ENCODE measurements at regions not wholly inside any gene's neighbourhood (a gene's known extent, or its start where the extent isn't known, plus 50 kb on each side); places are given as distances from the start of the nearest gene placed in this dataset.

DNA sequence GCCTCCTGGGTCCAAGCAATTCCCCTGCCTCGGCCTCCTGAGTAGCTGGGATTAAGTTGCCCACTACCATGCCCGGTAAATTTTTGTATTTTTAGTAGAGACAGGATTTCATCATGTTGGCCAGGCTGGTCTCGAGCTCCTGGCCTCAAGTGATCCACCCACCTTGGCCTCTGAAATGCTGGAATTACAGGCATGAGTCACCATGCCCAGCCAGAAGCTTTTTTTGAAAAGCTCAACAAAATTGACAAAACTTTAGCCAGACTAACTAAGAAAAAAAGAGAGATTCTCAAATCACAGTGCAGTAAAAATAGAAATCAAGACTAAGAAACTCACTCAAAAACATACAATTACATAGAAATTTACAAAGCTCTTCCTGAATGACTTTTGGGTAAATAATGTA is 420.6 kb downstream of the COL12A1 start:
- DNase-seq (ENCODE audit: low read depth in 3 of 3, low spot score in 2 of 3): no peak

DNA sequence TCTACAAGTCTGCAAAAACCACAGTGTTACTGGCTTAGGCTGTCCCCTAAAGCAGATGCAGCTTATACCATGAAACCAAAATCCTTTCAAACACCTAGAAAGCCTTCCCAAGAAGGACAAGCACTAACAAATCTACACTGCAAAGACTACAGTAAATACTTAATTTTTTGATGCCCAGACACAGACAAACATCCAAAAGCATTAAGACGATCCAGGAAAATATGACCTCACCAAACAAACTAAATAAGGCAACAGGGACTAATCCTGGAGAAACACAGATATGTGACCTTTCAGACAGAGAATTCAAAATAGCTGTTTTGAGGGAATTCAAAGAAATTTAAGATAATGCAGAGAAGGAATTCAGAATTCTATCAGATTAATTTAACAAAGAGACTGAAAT is 423.5 kb downstream of the COL12A1 start:
- DNase-seq (ENCODE audit: low read depth in 3 of 3, low spot score in 2 of 3): no peak

DNA sequence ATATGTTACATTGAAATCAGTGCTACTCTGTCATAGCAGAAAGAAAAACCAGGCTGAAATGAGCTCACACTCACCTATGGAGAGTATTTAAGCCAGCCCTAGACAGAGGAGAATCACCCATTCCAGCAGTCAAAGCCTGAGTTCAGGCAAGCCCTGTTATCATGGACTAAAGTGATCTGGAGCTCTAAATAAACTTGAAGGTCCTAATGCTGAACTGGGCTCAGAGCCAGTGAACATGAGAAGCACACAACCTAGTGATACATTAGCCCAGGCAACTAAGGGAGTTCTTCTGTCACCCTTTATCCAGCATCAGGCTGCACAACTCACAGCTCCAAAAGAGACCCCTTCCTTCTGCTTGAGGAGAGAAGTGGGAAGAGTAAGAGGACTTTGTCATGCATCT is 425.0 kb downstream of the COL12A1 start:
- DNase-seq (ENCODE audit: low read depth in 3 of 3, low spot score in 2 of 3): no peak

DNA sequence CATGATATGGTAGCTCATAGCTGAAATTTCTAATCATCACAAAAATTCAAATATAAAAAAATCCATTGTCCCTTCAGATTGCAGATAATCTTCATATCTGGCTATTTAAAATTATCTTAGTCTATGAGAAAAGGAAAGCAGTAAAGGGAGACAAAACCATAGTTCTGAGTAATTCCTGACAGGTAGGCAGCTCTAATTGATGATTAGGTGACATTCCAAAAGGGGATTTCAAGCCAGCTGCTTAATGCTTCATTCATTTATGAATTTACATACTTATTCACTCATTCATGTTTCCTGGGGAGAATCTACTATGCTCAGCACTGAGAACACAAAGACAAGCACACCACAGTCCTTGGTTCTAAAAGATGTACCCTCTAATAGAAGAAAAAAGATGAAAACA is 437.1 kb downstream of the COL12A1 start:
- no peak for DNase-seq (ENCODE audit: low read depth in 3 of 3, low spot score in 2 of 3)

DNA sequence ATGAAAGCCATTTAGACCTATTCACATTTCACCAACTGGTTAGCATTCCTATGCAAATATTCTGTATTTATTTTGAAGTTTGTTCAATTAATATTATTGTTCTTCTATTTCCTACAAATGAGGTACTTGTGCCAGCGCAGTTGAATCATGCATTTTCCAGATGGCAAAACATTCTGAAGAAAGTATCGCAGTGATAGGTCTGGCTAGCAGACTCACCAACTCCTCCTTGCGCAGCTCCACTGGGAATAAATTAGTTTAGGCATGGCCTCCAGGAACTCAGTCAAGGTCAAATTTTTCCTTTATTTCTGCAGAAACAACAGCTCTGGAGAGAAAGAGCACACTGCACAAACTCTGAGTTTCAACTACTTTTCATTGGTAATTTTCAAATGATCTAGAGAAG is 437.7 kb downstream of the COL12A1 start:
- DNase-seq (ENCODE audit: low read depth in 3 of 3, low spot score in 2 of 3): no peak

DNA sequence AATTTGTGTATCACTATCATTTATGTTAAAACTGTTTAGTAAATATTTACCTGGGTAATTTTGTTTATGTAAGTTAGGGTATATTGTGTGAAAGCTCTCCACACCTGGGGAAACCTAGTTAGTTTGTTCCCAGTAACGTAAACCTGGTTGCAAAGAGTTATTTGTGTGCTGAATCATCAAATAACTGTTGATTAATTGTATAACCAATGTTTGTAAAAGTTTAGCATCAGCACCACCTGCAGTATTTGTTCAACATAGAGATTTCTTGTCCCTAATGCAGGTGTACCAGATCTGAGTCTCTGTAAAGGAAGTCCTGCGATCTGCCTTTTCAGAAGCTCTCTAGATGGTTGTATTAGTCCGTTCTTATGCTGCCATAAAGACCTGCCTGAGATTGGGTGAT is 440.4 kb downstream of the COL12A1 start:
- DNase-seq (ENCODE audit: low read depth in 3 of 3, low spot score in 2 of 3): no peak

DNA sequence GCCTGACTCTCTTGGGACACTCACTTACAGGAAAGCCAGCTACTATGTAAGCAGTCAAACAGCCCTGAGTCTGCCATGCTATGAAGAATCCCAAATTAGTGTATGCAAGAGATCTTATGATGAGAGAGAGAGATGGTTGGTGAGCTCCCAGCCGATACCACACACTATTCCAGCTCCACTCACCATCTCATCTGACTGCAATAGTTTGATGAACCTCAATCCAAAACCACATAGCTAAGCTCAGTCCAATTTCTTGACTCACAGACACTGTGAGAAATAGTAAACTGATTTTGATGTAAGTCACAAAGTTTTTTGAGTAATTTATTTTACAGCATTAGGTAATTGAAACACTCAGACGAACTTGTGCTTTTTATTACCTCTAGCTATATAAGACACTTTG is 441.4 kb downstream of the COL12A1 start:
- DNase-seq (ENCODE audit: low read depth in 3 of 3, low spot score in 2 of 3): no peak

DNA sequence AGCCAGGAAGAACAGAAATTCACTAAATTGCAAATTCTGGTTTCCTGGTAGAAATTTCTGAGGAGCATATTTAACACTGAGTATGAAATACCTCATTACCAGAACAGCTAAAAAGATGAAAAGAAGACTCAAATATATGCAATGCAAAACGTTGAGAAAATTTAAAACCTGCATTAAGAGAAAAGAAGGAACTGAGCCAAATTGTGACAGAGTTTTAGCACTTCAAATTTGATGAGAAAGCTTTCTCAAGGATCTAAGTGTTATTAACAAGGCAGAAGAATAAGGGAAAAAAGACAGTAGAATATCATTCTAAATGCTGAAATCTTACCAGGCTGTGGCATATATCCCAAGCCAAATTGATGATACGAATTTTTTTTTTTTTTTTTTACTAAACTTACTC is 443.0 kb downstream of the COL12A1 start:
- DNase-seq (ENCODE audit: low read depth in 3 of 3, low spot score in 2 of 3): no peak

DNA sequence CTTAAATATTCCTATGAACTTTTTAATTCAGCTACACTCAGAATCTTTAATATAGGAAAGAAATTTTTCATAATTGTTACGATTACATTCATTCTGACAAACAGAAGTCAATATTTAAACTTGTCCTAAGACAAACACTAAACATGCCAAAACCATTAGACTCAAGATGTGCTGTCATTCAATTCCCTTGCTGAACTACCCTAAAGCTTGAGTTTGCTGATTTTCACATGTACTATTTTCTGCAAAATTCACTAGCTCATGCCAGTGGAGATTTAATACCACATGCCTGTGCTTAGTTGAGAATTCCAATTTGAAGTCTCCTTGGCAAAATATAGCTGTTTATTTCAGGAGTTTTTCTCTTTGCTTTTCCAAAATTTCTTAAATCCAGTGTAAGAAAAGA is 448.0 kb downstream of the COL12A1 start:
- no peak for DNase-seq (ENCODE audit: low read depth in 3 of 3, low spot score in 2 of 3)

DNA sequence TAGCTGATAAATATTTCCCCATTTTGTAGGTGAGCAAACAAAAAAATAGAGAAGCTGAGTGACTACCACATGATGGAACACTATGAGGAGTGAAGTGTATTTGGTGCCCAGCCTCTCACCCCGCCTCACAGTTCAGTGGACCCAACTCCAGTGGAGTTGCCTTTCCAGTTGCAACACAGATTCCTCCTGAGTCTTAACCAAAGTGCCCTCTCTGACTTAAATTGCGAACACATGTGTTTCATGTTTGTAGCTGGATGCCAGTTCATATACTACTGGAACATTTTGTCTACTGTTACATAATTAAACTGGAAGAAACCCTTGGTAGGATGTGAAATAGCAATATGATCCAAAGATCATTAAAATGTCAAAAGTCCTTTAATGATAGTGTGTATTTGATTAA is 448.9 kb downstream of the COL12A1 start:
- no peak for DNase-seq (ENCODE audit: low read depth in 3 of 3, low spot score in 2 of 3)

DNA sequence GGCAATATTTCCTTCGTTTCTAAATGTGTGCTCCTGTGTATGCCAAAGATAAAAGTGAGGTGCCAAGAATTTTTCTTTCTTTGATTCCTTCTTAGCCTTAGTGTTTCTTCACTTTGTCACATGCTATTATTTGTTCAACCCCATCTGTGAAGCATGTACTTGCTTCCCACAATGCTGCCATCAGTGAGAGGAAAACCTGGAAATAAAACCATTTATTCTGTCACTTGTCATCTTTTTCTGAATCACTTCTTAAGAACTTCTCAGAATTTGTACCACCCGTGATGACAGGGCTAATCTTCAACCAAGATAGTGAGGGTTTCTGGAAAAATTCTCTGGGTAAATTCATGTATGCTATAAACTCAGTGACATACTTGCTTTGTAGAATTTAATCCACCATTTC is 450.1 kb downstream of the COL12A1 start:
- no peak for DNase-seq (ENCODE audit: low read depth in 3 of 3, low spot score in 2 of 3)

DNA sequence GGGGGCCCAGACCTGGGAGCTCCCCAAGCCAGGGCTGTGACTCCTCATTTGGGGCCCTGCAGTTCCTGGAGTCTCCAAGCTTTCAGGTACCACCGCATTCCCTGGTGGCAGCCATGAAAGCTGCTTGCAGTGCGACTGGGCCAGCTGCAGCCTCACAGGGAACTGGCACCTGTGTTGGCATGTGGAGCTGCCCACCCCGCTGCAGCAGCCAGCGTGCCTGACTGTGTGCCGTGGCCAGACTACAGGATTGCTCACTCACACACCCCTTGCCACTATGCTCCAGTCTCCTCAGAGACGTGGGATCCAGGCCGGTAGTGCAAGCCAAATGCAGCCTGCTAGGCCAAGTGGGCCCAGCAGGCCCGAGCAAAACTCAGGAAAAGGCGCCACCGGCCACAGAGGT is 450.7 kb downstream of the COL12A1 start:
- no peak for DNase-seq (ENCODE audit: low read depth in 3 of 3, low spot score in 2 of 3)

DNA sequence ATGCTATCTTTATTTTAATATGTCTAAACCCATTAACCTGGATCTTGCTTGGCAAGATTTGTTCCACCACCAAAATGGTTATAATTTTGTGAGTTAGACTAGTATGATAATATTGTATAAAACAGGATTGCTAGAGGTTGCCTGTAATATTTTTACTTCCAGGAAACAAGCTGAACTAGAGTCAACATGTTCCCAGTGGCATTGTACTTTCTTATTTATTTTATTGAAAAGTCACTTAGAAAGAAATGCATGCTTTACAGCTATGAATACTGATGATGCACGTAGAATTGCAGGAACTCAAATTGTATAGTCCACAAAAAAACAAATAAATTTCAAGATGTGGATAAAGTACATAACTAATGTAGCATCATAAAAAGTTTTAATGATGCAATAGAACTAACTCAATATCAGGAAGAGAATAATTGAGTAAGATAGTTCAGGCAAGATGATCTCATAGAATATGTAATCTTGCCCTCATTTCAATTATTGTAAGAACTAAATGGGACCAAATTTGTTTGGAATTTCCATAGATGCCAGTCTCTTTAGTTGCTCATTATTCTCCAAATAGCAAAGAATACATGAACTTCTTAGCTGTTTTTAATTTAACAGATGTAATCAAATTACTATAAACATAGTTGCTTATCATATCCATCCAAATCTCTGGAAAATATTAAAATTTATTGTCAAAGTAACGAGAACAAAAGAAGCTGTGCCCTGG is 451.8 kb downstream of the COL12A1 start:
- no peak for DNase-seq (ENCODE audit: low read depth in 3 of 3, low spot score in 2 of 3)

DNA sequence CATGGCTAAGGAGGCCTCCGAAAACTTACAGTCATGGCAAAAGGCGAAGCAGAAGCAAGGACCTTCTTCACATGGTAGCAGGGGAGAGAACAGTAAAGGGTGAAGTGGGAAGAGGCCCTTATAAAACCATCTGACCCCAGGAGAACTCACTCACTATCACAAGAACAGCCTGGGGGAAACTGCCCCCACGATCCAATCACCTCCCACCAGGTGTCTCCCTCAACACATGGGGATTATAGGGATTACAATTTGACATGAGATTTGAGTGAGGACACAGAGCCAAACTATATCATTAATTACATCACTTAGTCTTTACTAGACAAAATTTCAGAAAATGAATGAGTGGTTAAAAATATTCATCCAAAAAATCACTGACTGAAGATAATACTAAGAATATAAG is 453.6 kb downstream of the COL12A1 start:
- no peak for DNase-seq (ENCODE audit: low read depth in 3 of 3, low spot score in 2 of 3)

DNA sequence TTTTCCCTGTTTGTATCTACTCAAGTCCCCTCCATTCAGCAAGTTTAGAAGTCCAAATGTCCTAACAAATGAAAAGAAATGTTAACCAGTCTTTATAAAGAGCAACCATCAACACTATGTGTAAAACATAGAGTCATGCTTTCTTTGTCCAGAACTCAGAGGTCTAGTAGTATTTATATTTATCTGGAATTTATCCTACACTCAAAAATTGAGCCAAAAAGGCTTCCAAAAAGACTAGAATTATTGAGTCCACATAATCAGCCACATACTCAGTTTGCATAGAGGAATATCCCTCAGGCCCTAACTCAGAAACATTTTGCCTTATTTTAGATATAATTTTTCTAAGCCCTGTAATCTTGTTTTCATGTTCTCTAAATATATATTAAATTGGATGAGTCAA is 455.0 kb downstream of the COL12A1 start:
- DNase-seq (ENCODE audit: low read depth in 3 of 3, low spot score in 2 of 3): no peak

DNA sequence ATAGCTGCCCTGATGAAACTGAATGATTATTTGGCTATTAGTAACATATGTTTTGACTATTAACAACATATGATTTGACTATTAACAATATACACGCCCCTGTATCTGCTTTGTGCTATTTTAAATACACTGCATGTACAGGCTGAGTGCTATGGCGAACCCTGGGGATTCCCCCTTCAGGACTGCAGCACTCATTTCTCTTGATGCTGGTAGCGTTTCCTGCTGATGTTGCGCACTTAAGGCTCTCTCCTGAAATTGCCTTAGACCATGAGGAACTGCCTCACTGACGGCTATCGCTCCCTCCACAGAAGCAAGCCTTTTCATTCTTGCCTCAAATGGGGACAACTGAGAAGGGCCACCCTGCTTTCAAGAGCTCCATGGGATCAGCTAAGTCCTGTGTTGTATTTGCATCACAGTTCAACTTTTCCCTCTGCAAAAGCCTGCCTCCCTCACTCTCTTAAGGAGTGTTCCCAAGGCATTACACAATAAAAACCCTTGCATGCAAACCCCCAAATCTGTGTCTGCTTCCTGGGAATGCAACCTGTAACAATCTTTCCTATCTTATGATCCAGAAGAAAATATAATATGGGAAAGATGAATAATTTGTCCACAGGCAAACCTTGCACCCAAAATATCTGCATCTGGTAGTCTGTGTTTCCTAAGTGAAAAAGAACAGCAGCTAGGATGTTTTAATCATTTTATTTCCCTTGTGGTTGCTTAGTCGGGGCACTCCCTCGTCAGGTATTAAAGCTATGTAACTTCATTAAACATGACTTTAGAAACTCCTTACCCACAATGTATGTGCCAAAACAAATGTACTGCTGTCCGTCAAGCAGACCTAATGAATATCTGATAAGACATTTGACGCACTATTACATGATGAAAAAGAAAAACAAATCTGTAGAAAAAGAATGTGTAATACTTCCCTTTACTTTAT is 456.4 kb downstream of the COL12A1 start:
- no peak for DNase-seq (ENCODE audit: low read depth in 3 of 3, low spot score in 2 of 3)

DNA sequence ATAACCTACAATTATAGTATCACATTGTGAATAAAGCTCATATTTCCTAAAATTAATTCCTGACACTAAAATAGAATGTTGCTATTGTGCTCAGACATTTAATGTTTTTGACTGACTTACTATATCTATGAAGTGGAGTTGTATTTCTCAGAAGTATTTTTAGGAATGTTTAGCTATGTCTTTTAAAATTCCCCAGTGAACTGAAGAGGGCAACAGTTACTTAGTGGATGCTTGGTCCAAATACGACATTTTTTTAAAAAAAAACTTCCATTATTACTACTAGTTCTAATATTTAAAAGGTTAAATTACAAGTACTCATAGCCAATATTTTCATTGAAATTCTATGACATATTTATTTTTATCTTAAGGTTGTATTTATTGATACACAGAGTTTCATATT is 460.2 kb downstream of the COL12A1 start:
- no peak for DNase-seq (ENCODE audit: low read depth in 3 of 3, low spot score in 2 of 3)

DNA sequence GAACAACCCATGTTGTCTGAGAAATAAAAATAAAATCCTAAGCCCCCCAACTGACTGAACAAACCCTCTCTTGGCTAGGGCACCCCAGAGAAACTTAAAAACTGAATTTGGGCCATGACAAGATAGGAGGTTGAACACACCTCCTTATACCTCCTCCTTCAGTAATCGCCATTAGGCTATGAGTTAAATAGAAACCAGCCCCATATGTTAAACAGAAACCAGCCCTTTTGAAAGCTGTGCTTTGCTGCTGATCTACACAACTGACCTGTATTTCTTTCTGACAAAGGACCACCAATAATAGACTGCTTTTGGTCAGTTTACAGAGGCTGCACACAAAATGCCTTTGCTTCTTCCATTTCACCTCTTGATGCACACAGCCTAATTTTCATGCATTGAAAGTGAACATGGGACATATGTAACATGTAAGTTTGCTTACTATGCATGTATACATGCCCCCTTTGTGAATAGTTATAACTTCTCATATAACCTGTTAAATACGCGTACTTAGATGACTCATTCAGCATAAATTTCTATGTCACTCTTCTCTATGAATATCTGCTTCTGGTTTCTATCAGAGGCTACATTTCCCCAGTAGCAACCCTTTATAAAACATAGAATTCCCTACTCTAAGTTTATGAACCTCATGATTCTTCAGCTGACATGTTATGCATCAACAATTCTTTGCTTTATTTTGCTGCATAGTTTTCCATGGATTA is 462.9 kb downstream of the COL12A1 start:
- DNase-seq (ENCODE audit: low read depth in 3 of 3, low spot score in 2 of 3): no peak

DNA sequence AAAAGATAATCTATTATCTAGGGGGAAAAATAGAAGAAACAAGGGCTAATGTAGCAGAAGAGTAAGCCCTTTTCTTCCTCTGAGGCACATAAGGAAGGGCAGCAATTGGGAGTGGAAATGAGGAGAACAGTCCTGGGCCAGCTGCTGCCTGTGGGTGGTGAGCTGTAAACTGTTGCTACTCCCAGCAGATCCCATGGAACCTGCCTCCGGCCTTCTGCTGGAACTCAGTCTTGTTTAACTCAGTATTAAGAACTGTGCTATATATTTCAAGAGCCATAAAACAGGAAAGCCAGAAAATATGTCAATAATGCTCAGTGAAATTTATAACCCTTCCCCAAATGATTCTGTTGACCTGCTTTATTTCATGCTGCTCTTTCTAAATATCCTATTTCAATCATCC is 464.2 kb downstream of the COL12A1 start:
- no peak for DNase-seq (ENCODE audit: low read depth in 3 of 3, low spot score in 2 of 3)

DNA sequence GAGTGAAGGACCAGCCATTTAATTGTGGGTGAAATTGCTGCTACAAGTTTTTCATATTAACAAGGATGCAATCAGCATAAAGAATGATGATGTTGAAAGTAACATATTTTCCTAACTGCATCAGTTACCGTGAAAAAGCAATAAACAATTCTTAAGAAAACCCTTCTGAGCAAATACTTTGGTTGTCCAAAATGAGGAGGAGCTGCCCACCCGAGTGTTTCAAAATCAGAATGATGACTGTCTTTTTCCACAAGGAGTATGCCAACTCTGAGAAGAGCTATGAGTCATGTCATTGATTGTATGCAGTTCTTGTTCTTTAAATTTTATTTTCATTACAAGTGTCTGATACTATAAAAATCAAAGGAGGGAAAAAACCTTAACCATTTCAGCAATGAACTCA is 470.5 kb downstream of the COL12A1 start:
- no peak for DNase-seq (ENCODE audit: low read depth in 3 of 3, low spot score in 2 of 3)

DNA sequence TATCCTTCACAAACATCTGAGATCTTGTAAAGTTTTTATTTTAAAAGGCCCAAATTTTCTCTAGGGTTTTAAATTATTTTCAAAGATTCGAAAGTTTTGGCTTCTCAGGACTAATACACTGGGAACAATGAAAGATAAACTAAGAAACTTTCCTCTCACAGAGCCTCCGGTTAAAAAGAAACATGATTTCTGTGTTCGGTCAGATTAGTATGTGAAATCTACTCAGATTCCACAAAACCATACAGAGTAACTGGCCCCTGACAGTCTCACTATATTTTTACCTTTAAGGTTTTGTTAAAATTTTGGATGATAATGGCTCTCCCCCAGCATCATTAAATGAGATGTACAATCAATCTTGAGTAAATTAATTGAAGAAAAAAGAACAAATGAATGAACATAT is 471.0 kb downstream of the COL12A1 start:
- no peak for DNase-seq (ENCODE audit: low read depth in 3 of 3, low spot score in 2 of 3)
